Fibroblast of the aortic adventitia (primary cell): ENCODE measurements at regions not wholly inside any gene's neighbourhood (a gene's known extent, or its start where the extent isn't known, plus 50 kb on each side); places are given as distances from the start of the nearest gene placed in this dataset.
"Not testable (repeated sequence)": the region's sequence is repeated elsewhere in the genome, so short reads cannot be mapped to it uniquely, and the experiment has no call there.

Experiments
- DNase-seq: peaks from one replicate; pipeline ENCODE4 v3.0.0-alpha.2; 2010; ENCODE audit warnings: low read depth
- H3K4me3 ChIP-seq: 2 replicates; pipeline ENCODE4 v1.5.1; 2011; ENCODE audit warnings: low read depth, mild to moderate bottlenecking, control low read depth, low read length, moderate library complexity
- CTCF ChIP-seq: IDR thresholded peaks from 2 replicates; pipeline ENCODE4 v1.5.1; 2011; ENCODE audit warnings: mild to moderate bottlenecking, low read length, control low read depth, inconsistent platforms; ENCODE audit not compliant: insufficient read depth

DNA sequence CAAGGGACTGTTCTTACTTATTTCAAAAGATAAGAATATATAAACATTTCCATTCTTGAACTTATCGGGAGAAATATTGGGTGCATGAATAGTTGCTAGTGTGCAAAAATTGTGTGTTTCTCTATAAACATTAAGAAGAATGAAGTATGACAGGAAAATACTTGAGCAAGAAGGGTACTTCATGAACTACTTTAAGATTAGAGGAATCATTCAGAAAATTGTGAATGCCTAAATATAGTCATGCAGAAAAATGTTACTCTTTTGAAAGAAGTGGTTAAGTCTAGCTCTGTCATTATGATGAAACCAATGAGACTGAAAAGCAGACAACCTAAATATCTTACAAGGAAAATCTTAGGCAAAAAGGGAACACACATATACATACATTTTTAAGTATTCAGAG, 207.8 kb upstream of the PCDH18 start:
- no peak for DNase-seq
- H3K4me3 ChIP-seq, result no peak overlapping the region
- TF ChIP-seq CTCF, result no peak

- no peak for DNase-seq
- no peak for TF ChIP-seq CTCF
- no peak overlapping the region for H3K4me3 ChIP-seq
Observed at GRCh38 chr4:137739391-137739790, 207.1 kb upstream of the PCDH18 start.

DNA sequence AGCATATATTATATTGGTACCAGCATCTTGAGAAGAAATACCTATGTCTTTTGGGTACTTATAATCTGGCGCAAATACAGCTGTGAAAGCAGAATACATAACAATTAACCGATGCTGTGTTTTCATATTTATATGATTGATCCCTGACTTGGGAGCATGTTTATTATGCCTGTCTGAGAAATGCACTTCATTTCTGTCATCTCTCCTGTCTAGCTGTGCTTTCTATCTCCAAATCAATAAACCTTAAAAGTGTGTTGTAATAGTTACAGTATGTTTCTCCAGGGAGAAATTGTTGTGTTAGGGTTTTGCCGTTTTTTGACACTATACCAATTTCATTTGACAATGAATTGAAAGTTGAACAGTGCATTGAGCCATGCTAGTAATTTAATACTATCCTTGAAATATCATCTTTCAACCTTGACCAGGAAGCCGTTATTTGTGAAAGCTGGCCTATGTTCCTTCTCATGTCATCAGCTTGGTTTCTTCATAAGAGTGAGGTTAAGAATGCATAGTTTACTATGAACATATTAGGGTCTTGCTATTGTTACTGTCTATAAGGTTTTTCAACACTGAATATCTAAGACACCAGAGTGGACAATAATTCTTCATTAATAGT, 206.2 kb upstream of the PCDH18 start:
- no peak for TF ChIP-seq CTCF
- DNase-seq, result no peak
- H3K4me3 ChIP-seq, result no peak overlapping the region

DNA sequence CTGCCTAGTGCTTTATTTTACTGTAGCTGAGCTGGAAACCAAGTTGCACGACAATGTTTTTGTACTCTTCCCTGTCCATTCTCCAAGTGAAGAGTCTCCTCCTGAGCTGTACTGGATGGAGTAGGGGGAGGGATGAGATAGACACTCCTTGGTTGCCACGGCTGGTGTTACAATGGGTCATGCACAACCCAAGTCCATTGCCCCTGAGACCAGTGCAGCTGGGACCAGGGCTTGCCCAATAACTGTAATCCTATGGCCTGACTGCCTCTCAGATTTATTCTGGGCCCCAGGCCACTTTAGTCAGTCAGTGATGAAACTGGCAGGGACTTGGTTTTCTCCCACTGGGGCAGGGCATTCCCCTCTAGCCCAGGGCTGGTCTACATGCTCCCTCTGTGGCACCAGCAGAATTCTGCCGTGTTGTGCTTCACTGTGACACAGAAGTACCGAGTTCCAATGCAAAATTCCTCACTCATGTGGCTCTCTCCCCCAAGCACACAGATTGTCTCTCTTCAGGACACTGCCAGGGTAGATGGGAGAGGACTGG, 203.3 kb upstream of the PCDH18 start:
- DNase-seq, result no peak
- H3K4me3 ChIP-seq, result no peak overlapping the region
- no peak for TF ChIP-seq CTCF

GRCh38 chr4:137733174-137734141, 201.2 kb upstream of the PCDH18 start:
- not testable (repeated sequence) for H3K4me3 ChIP-seq
- peak; percentile 15 for DNase-seq

DNA sequence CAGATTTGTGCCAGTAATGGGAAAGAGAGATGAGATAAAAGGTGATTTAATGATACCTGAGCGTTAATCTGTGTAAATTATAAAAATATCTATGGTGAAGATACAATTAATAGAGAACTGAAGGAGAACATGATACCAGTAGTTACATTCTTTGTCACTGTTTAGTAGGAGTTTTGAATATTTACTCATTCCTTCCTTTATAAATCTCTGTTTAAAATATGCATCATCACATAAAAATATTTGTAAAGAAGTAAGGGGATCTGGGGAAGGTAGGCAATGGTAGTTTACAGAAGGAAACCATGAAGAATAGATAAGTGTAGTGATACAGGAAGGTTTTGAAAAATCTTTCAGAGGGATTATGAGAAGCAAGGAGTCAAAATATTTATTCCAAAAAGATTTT, 190.6 kb upstream of the PCDH18 start:
- no peak for TF ChIP-seq CTCF
- no peak for DNase-seq

DNA sequence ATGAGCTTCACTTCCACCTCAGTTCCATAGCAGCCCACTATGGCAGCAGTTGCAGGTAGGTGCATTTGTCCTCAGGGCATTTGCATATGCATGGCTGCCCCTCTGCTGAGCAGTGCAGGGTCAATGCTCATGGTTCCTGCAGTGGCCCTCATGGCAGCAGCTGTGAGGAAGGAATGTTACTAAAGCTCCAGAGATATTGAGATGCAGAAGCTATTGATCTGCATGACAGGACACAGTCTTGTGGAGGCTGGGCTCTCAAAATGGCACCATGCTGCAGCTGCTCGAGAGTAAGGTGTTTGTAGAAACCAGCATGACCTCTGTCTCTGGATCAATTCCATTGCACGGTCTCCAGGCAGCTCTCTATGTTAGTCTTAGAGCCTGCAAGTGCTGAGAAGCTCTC, 179.2 kb upstream of the PCDH18 start:
- H3K4me3 ChIP-seq, result no peak overlapping the region
- no peak for DNase-seq
- no peak for TF ChIP-seq CTCF

More for the DNA sequence above, 190.6 kb upstream of the PCDH18 start:
- no peak overlapping the region for H3K4me3 ChIP-seq
